SK-MEL-5 (cell line): ENCODE measurements at regions not wholly inside any gene's neighbourhood (a gene's known extent, or its start where the extent isn't known, plus 50 kb on each side); places are given as distances from the start of the nearest gene placed in this dataset.

Experiments used
- DNase-seq: peaks from one replicate; pipeline ENCODE4 v3.0.0-alpha.2; 2016; ENCODE audit warnings: low read depth, low spot score
- in situ Hi-C: cut with HindIII; loops from 2 replicates; pipeline ENCODE4 v1.10.0; 2016; ENCODE audit warnings: low sequenced_read_pairs, high pct_unique_total_duplicates, low pct_unique_long_range_greater_than_20kb

GRCh38 chr6:74632196-74632875, 573.5 kb downstream of the COL12A1 start:
- in situ Hi-C loops = no loop called here
- no peak for DNase-seq

- DNase-seq = no peak
- in situ Hi-C loops = no loop called here
Observed at GRCh38 chr6:74631564-74631963, 574.3 kb downstream of the COL12A1 start.

GRCh38 chr6:74626288-74626687, 579.6 kb downstream of the COL12A1 start:
- no peak for DNase-seq
- in situ Hi-C loops = no loop called here

DNA sequence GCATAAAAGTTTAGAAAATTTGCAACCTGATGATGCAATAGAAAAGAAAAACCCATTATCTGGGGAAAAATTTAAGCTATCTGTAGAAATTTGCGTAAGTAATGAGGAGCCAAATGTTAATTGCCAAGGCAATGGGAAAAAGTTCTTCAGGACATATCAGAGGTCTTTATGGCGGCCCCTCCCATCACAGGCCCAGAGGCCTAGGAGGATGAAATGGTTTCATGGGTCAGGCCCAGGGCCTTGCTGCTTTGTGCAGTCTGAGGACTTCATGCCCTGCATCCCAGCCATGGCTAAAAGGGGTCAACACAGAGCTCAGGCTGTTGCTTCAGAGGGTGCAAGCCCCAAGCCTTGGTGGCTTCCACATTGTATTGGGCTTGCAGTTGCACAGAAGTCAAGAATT, 582.8 kb downstream of the COL12A1 start:
- no peak for DNase-seq
- in situ Hi-C loops = no loop called here

GRCh38 chr6:74611220-74611619, 594.6 kb downstream of the COL12A1 start:
- no peak for DNase-seq
- in situ Hi-C loops = no loop called here

DNA sequence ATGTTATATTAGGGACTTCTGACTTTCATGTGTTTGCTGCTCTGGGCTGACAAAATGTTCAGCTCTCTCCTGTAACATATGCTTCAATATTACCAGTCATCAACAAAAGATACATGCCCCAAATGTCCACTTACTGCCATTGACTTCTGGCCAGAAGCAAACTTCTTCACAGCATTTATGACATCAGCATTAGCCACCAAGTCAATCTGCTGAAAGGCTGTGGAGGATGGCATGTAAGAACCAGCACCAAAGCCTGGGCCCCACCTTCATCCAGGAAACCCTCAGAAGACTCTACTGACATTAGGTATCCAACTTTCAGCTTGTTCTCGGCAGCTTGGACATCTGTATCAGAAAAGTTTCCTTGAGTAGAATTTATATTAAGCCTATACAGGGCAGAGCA, 595.5 kb downstream of the COL12A1 start:
- in situ Hi-C loops = no loop called here
- DNase-seq = no peak

GRCh38 chr6:74609871-74610270, 596.0 kb downstream of the COL12A1 start:
- in situ Hi-C loops = no loop called here
- DNase-seq = no peak

DNA sequence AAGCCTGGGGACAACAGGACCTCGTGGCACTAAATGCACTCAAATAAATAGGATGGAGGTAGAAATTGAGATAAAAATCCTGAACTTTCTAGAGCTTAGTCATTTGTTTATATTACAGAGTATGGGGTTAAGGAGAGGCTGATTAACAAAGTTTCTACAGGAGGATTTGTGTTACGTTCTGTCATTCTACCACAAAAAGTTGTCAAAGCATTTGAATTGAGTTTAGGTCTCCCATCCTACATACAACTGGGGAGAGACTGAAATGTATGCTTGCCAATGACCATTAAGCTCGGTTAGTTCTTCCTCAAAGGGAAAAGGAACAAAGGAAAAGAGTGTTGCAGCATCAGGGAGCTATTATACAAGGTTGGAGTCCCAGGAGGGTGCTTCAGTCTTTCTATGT, 597.9 kb downstream of the COL12A1 start:
- DNase-seq = no peak
- in situ Hi-C loops = no loop called here

DNA sequence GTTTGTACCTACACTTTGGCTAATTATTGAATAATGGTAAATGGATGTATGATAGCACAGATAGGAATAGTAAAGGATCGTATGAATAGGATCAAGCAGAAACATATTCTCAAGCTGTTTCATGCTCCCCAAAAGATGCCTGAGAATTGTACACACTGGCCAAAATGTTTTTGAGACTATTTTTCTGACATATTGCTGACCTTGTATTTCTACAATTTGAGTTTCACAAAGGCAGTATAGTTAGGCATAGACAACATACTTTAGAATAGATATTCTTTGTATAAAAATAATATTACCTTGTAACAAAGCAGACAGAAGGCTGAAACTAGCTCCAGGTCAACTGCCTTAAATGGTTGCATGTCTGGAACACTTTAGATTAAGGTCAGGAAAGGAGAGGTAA, 598.4 kb downstream of the COL12A1 start:
- in situ Hi-C loops = no loop called here
- no peak for DNase-seq

- DNase-seq = no peak
- in situ Hi-C loops = no loop called here
Observed at GRCh38 chr6:74606582-74607071, 599.2 kb downstream of the COL12A1 start.

GRCh38 chr6:74605922-74606581, 599.8 kb downstream of the COL12A1 start:
- in situ Hi-C loops = no loop called here
- DNase-seq = no peak

DNA sequence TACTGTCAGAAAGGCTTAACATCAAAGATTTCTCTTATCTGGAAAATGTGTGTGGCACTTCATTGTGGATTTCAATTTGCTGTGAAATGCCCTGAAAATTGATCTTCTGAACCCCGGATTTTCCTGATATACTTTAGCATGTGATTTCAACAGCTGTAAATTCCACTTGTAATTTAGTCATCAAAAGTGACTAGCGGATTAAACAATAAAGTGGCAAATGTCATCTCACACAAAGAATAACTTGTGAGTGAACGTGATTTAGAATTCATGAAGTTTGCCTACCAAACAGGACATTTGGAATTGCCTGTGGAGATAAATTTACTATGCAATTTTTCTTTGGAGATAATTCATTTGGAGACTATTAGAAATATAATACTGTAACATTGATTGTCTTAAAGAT, 601.6 kb downstream of the COL12A1 start:
- no peak for DNase-seq
- in situ Hi-C loops = no loop called here

DNA sequence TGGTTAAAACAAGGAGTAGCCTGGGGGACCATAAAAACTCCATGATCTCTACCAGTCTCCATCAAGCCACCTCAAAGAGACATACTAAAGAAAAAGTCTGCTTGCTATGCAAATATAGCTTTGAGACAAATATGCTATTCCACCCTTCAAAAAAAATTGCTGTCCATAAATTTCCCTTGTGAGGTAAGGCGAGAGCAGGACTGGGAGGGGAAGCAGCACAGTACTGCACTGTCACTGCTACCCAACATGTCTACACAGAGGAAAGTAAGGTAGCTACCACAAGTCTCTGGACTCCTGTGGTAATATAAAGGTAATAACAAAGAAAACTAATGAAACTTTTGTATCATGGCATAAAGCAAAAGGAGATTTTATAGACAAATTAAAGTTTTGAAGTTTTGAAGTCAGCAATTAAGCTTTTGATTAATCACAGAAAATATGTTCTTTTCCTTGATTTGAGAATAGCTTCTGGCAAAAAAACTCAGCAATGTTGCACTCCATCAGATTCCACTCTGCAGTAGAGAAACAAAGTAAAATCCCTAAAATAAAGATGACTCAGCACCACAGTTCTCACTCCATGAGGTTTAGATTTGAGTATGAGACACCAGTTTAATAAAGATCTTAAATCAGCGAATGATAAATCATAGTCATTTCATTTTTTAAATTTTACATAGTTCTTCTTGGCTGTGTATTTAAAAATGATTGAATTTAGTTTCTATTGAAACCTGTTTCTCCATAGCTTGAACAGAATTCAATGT, 602.4 kb downstream of the COL12A1 start:
- no peak for DNase-seq
- in situ Hi-C loops = no loop called here

DNA sequence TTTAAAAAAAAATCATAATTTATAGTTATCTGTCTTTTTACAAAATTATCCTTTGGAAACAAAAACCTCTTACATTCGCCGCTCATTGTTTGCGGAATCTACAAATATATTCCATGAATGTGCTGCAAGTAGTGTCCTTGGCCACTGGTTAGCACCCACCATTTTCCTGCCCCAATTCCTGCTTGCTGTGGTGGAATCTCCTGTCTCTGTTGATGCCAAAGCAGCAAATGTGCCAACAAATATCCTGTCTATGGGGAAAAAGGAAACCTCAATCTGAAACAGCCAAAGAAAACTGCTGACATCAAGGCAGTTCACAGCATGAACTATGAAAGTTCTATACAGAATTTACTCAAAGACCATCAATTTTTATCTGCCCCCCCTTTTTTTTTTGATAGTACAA, 603.6 kb downstream of the COL12A1 start:
- DNase-seq = no peak
- in situ Hi-C loops = no loop called here

DNA sequence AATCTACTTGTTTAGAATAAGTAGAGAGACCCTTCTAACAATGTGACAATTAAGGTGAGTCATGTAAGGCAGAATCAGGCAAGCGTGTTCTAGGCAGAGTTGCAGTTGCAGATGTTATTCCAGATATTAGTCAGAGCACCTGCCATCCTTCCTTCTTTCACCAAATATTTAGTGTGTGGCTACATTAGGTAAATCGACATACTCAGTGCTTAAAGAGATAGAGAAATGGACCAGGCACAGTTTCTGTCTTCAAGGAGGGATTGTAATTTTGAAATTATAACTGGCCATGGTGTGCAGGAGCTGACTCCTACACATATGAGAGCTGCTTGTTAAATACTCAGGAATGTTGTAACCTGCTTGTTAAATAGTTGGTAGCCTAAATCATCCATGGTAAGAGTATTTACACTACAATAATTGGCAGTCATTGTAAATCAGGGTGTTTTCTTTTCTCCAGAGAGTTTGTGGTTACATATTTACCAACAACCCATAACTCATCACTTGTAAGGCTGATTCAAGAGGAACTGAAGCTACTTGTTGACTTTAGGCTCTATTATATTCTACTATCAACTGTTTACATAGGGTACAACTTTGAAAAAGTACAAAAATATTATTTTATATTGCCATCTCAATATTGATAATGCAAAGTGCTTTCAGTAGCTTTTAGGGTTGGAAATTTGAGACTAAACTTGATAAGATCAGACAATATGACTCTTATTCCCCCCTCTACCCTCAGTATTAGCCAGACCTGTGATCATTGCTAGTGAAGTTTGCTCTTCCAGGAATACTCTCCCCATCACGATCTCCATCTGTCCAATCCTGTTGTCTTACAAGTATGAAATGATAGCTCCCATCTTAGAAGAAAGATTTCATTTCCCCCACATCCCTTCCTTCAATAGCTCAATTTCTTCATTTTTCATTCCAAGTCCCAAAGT, 607.1 kb downstream of the COL12A1 start:
- no peak for DNase-seq
- in situ Hi-C loops = no loop called here

- in situ Hi-C loops = no loop called here
- no peak for DNase-seq
Observed at GRCh38 chr6:74597840-74598239, 608.0 kb downstream of the COL12A1 start.

DNA sequence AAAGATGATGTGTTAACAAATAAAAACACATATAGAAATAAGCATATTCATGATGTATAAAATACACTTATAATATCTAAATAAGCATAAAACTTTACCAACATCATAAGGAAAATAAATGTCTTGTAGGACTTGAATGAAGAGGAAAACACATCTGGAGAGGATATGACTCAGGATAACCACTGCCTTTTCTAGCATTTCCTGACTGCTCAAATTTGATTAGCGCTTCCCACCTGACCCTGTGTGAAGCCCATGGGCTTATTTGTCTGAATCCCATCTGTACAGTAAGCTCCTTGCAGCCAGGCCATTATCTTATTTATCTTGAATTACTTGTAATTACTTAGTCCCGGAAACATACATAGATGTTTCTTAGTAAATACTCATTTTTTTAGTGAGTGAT, 608.6 kb downstream of the COL12A1 start:
- in situ Hi-C loops = no loop called here
- no peak for DNase-seq

DNA sequence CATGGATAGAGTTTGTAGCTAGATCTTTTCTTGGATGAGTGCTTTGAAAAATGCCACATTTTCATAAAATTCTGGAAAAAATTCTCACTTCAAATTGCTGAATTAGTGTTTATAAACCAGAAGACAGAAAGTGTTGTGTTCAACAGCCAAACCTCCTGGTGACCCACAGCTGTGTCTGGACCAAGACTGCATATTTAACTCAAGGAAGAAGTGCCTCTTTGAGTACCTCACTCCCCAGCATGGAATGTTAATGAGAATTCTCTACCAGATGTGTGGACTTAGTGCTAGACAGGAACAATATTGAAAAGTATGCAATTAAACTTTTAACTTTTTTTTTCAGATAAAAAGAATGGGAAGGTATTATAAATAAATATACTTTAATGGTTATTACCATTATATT, 609.3 kb downstream of the COL12A1 start:
- in situ Hi-C loops = no loop called here

More for the DNA sequence above, 609.3 kb downstream of the COL12A1 start:
- no peak for DNase-seq
